ENCODE measurements at regions not wholly inside any gene's neighbourhood (a gene's known extent, or its start where the extent isn't known, plus 50 kb on each side); places are given as distances from the start of the nearest gene placed in this dataset.

DNA sequence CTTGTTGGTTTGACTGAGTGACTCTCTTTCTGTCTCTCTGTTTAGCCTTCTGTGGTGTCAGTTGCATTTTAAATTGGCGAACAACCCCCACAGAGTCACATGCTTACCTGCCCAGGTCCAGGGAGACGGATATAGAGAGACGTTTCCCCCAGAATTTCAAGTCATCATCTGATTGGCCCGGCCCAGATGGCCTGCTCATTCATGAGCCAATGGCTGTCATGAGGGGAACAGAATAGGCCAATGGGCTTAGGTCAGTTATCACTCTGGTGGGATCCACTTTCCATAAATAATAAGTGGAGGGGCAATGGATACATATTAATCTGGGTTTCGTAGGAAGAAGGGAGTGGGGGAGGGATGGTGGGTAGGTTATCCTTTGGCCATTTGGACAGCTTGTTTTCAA, 150.0 kb upstream of the SPRED2 start:
- 96% methylated on average over 5 of the region's 5 CpGs; no CpG with 5 or more reads in 1 of the 2 experiments for WGBS, 2 experiments (ENCODE audit: extremely low coverage in 1 of 2, insufficient coverage in 1 of 2, insufficient read length in 1 of 2, insufficient replicate concordance in 2 of 2, low coverage in 1 of 2, low lambda C conversion rate in 2 of 2, missing lambda C conversion rate in 1 of 2)
- TF ChIP-seq ZNF274 (IDR thresholded peaks at IDR 0.05; ENCODE audit: borderline replicate concordance, extremely low read depth, low read length) = no peak
- TF ChIP-seq CEBPB (IDR thresholded peaks at IDR 0.05; ENCODE audit: low read depth, low read length) = no peak
- TF ChIP-seq NANOG (IDR thresholded peaks at IDR 0.05; ENCODE audit: insufficient read depth, low read depth, low read length, poor library complexity, severe bottlenecking) = no peak
- TF ChIP-seq NRF1 (IDR thresholded peaks at IDR 0.05; ENCODE audit: low read depth, low read length) = no peak
- TF ChIP-seq BRCA1 (IDR thresholded peaks at IDR 0.05; ENCODE audit: low read depth, low read length) = no peak
- no peak for TF ChIP-seq EZH2 (IDR thresholded peaks at IDR 0.05; ENCODE audit: low read depth, low read length, severe bottlenecking)
- no peak for TF ChIP-seq HDAC2 (IDR thresholded peaks at IDR 0.05; ENCODE audit: borderline replicate concordance in 1 of 2, low read depth in 2 of 2, low read length in 2 of 2)
- no peak for TF ChIP-seq MAFK (IDR thresholded peaks at IDR 0.05; ENCODE audit: low read depth, low read length)
- TF ChIP-seq RFX5 (IDR thresholded peaks at IDR 0.05; ENCODE audit: borderline replicate concordance, low read depth, low read length) = no peak
- no peak for TF ChIP-seq CBX8 (IDR thresholded peaks at IDR 0.05; ENCODE audit: borderline replicate concordance, low read depth, low read length)
- no peak for TF ChIP-seq HDAC6 (IDR thresholded peaks at IDR 0.05; ENCODE audit: low read depth, low read length)
- TF ChIP-seq KDM4A (IDR thresholded peaks at IDR 0.05; ENCODE audit: low read depth, low read length, severe bottlenecking) = no peak
- no peak for TF ChIP-seq BCL11A (IDR thresholded peaks at IDR 0.05; ENCODE audit: low read depth in 2 of 2, low read length in 2 of 2)
- Histone ChIP-seq H3K36me3 (ENCODE audit: control insufficient read depth in 2 of 4, insufficient read depth in 4 of 4, low read length in 3 of 4) (no peaks in the 10 kb centered on the region), H3K23ac (ENCODE audit: insufficient read length) (no peak overlapping the region), H3K56ac (replicated peaks; ENCODE audit: insufficient read length, low read depth, low read length) (no peak overlapping the region), H2BK5ac (ENCODE audit: low read depth, low read length) (no peak overlapping the region), H3K14ac (ENCODE audit: insufficient read length) (no peak overlapping the region), H3K18ac (ENCODE audit: extremely low read depth, low read length) (no peak overlapping the region), H3K9ac (replicated peaks in 1 of 4; ENCODE audit: extremely low read depth in 1 of 4, low read depth in 3 of 4, low read length in 3 of 4) (no peak overlapping the region), H2AFZ (ENCODE audit: low read length) (no peak overlapping the region), H2BK20ac (ENCODE audit: low read length) (0 out of 2 replicates have a peak overlapping the region, but pooled peaks have one; percentile 22), H3K4ac (replicated peaks; ENCODE audit: insufficient read length, low read depth, low read length) (no peak overlapping the region), H3K27ac (ENCODE audit: low read depth, low read length) (no peak overlapping the region), H3K79me2 (ENCODE audit: control insufficient read depth in 1 of 2, insufficient read depth in 2 of 2, low read length in 2 of 2) (no peaks in the 10 kb centered on the region), H3K4me1 (replicated peaks in 1 of 4; ENCODE audit: control insufficient read depth in 3 of 4, insufficient read depth in 4 of 4, low read length in 3 of 4) (peaks cover 0 to 7% (median 5%) of the 10 kb centered on the region in 4 experiments; a peak in 3 of 7 replicates), H3K79me1 (ENCODE audit: low read depth, low read length) (no peaks in the 10 kb centered on the region), H3K9me3 (ENCODE audit: insufficient read depth in 2 of 2, low read depth in 1 of 2, low read length in 1 of 2) (no peaks in the 10 kb centered on the region), H4K8ac (ENCODE audit: extremely low read depth, insufficient read depth, low read length) (no peak overlapping the region), H2BK12ac (ENCODE audit: low read depth, low read length) (no peak overlapping the region; the same call in 1 of the 2 replicates), H2BK15ac (ENCODE audit: low read length) (no peak overlapping the region), H3K4me3 (ENCODE audit: extremely low read depth in 1 of 4, insufficient read depth in 2 of 4, low read depth in 3 of 4, low read length in 4 of 4) (no peak overlapping the region), H2BK120ac (replicated peaks; ENCODE audit: low read depth, low read length) (no peak overlapping the region), H3K23me2 (ENCODE audit: low read depth, low read length) (no peaks in the 10 kb centered on the region), H3K27me3 (replicated peaks in 1 of 4; ENCODE audit: control insufficient read depth in 3 of 4, extremely low read depth in 1 of 4, insufficient read depth in 3 of 4, low read length in 3 of 4) (no peaks in the 10 kb centered on the region), H4K5ac (ENCODE audit: insufficient read length, low read depth, low read length) (no peak overlapping the region), H2AK5ac (ENCODE audit: low read depth, low read length) (no peak overlapping the region), H4K20me1 (replicated peaks in 1 of 2; ENCODE audit: control insufficient read depth in 1 of 2, insufficient read depth in 2 of 2, low read length in 2 of 2) (no peaks in the 10 kb centered on the region), H4K91ac (replicated peaks; ENCODE audit: insufficient read length, low read length) (no peak overlapping the region), H3K4me2 (ENCODE audit: insufficient read depth in 1 of 2, low read depth in 2 of 2, low read length in 2 of 2) (no peak overlapping the region)
- ChIA-PET POLR2A (ENCODE audit: partially characterized antibody) (no interaction called here), CTCF (ENCODE audit: partially characterized antibody) (no interaction called here)
- no peak for FAIRE-seq
- no peak for DNase-seq (ENCODE audit: low read depth in 1 of 2, low spot score in 2 of 2)
